ENCODE measurements at regions not wholly inside any gene's neighbourhood (a gene's known extent, or its start where the extent isn't known, plus 50 kb on each side); places are given as distances from the start of the nearest gene placed in this dataset.
"Not testable (repeated sequence)": the region's sequence is repeated elsewhere in the genome, so short reads cannot be mapped to it uniquely, and the experiment has no call there.

DNA sequence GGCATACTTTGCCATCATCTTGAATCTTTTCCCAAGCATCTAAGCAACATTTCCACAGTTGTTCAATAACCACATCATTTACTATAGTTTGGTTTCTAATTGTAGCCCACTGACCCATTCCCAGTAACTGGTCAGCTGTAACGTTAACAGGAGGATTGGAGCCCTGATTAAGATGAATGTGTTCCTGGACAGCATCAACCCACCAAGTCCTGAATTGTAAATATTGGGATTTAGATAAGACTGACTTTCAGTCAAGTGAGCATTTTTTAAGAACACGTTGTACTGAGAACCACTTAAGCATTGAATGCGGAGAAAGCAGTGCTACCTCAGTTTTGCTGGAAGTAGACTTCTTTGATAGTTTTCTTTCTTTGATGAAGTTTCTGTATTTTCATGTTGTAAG lies 53.3 kb upstream of the ARL4D start:
- not testable (repeated sequence) for DNase-seq (ENCODE audit: low read depth)

DNA sequence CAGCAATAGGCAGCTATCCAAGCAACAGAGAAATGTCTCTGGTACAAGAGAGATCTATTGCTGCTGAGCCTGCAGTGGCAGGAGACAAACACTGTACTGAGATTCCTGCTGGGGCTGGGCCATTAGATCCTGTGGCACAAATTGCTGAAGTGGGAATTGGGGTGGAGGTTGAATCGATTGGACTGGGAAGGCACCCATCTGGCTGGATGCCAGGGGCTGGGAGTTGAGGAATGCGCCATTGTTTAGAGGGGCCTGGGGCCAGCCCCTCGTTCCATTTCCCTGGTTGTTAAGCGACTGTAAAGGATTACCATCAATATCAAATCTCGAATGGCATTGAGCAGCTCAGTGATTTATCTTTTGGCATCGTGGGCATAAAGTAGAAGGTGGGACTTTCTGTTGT lies 54.1 kb upstream of the ARL4D start:
- no peak for DNase-seq (ENCODE audit: low read depth)

DNA sequence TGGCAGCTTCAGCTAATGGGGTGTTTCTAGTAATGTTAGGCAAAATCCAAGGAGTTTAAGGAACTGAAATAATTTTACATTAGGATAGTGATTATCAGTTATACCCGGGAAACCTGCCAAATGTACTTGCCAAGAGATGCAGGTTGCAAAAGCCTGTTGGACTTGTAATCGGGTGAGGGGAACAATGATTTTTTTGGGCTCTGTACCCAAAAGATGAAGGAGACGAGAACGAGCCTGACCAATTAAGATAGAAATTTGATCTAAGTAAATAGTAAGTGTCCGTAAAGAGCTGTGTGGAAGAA lies 56.3 kb upstream of the ARL4D start:
- no peak for DNase-seq (ENCODE audit: low read depth)

DNA sequence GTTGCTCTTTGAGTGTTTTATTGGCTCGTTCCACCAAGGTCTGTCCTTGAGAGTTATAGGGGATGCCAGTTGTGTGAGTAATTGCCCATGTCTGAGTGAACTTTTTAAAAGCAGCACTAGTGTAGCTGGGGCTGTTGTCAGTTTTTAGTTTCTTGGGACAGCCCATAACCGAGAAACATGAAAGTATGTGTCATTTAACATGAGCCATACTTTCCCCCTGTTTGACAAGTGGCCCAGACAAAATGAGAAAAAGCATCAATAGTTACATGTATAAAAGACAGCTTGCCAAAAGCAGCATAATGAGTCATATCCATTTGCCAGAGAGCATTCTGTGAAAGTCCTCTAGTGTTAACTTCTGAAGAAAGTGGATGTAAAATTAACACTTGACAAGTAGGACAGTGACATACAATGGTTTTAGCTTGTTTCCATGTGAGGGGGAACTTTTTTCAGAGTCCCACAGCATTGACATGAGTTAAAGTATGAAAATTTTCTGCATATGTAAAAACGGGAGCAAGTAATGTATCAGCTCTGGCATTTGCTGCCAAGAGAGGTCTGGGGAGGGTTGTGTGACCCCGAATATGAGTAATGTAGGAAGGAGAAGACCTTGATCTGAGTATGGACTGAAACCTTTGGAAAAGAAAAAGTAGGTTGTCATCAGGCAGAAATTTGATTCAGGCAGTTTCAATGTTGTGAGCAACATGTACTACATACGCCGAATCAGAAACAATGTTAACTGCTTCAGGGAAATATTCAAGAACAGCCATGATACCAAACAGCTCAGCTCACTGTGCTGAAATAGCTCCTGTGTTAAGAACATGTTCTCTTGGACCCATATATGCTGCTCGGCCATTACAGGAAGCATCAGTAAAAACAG lies 56.8 kb upstream of the ARL4D start:
- DNase-seq (ENCODE audit: low read depth) = peak; percentile 50

DNA sequence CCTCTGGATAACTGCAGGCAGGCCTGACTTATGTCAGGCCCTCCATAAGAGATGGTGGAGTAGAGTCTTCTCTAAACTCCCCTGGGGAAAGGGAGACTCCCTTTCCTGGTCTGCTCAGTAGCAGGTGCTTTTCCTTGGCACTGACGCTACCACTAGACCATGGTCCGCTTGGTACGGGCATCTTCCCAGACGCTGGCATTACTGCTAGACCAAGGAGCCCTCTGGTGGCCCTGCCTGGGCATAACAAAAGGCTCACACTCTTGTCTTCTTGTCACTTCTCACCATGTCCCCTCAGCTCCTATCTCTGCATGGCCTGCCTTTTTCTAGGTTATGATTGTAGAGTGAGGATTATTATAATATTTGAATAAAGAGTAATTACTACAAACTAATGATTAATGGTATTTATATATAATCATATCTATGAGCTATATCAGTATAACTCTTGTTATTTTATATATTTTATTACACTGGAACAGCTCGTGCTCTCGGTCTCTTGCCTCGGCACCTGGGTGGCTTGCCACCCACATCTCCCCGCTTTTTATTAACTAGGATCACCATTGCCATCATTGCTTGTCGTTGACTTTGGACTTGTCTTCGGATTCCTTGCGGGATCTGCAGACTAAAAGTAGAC lies 59.8 kb upstream of the ARL4D start:
- peak; percentile 33 for DNase-seq (ENCODE audit: low read depth)

DNA sequence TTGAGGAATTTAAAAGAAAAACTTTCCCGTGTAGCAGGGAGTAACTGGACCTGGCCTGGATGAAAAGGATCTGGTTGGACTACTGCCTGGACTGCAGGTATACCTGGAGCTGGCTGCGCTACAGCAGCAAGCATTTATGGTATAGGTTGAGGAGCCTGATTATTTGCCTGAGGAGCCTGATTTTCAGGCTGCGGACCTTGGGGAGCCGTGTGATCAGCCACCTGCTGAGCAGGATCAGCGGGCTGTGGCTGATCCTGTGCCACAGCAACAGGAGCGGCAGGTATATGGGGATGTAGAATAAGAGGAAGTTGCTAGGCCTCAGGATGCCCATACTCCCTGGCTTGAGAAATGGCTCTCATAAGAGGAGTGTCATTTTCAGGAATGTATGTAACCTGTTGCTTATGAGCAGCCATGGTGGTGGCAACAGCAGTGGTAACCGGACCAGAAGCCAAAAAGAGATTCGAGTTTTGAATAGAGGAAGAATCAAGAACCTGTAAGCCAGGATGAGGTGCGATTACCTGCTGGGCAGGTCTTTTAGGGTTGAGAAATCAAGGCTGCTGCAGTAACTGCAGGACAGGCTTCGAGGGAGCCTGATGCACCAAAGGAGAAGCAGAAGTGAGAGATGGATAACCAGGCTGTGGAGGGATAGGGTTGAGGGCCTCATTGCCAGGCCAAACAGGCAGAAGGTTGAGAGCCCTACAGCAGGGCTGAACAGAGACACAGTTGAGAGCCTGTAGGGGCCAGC lies 60.9 kb upstream of the ARL4D start:
- DNase-seq (ENCODE audit: low read depth) = no peak

DNA sequence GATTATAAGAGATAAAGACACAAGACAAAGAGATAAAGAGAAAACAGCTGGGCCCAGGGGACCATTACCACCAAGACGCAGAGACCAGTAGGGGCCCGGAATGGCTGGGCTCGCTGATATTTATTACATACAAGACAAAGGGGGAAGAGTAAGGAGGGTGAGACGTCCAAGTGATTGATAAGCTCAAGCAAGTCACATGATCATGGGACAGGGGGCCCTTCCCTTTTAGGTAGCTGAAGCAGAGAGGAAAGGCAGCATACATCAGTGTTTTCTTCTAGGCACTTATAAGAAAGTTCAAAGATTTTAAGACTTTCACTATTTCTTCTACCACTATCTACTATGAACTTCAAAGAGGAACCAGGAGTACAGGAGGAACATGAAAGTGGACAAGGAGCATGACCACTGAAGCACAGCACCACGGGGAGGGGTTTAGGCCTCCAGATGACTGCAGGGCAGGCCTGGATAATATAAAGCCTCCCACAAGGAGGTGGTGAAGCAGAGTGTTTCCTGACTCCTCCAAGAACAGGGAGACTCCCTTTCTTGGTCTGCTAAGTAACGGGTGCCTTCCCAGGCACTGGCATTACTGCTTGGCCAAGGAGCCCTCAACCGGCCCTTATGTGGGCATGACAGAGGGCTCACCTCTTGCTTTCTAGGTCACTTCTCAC lies 63.9 kb upstream of the ARL4D start:
- no peak for DNase-seq (ENCODE audit: low read depth)

DNA sequence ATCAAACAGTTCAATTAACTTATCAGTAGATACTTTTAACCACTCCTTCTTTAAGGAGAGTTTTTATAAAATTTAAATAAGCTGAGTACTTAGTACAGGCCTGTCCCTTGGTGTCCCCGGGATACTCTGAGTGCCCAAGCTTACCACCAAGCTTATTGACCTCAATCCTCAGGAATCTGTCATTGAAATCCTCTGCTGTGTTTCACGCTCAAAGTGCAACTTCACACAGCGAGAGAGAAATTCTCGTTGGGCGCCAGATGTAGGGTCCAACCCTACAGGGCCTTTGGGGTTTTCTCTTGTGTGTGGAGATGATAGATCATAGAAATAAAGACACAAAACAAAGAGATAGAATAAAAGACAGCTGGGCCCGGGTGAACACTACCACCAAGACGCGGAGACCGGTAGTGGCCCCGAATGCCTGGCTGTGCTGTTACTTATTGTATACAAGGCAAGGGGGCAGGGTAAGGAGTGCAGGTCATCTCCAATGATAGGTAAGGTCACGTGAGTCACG lies 65.3 kb upstream of the ARL4D start:
- no peak for DNase-seq (ENCODE audit: low read depth)

DNA sequence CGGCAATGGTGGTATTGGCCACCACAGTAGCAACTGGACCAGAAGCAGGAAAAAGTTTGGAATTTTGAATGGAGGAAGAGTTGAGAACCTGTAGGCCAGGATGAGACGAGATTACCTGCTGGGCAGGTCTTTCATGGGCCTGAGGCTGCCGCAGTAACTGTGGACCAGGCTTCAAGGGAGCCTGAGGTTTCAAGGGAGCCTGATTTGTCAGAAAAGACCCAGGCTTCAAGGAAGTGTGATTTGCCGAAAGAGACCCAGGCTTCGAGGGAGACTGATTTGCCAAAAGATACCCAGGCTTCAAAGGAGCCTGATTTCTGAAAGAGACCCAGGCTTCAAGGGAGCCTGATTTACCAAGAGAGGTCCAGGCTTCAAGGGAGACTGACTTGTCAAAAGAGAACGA lies 66.6 kb upstream of the ARL4D start:
- DNase-seq (ENCODE audit: low read depth) = no peak

DNA sequence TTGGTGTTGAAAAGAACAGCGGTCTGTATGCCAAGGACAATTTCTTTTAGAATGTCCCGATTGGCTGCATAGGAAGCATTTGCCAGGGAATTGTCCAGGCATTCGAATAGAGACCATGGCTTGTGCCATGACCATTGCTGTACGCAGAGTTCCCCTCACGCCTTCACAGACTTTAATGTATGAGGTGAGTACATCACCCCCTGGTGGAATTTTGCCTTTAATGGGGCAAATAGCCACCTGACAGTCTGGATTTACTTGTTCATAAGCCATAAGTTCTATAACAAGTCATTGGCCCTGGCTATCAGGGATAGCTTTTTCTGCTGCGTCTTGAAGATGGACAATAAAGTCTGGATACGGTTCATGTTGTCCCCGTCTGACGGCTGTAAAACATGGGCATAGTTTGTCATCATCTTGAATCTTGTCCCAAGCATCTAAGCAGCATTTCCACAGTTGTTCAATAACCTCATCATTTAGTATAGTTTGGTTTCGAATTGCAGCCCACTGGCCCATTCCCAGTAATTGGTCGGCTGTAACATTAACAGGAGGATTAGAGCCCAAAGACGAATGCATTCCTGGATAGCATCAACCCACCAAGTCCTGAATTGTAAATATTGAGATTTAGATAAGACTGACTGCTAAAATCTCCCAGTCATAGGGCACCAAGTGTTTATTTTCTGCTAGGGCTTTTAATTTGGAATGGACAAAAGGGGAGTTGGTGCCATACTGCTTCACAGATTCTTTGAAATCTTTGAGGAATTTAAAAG lies 67.7 kb upstream of the ARL4D start:
- DNase-seq (ENCODE audit: low read depth) = no peak

DNA sequence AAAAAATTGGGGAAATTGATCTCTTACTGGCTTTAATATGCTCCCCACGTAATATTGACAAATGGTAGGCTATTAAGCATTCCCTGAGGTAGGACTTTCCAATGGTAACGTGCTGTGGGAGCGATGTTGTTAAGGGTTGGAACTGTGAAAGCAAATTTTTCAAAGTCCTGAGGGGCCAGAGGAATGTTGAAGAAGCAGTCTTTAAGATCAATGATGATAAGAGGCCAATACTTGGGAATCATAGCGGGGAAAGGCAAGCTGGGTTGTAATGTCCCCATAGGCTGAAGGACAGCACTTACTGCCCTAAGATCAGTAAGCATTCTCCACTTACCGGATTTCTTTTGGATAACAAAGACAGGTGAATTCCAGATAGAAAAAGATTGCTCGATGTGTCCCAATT lies 69.6 kb upstream of the ARL4D start:
- DNase-seq (ENCODE audit: low read depth) = no peak

DNA sequence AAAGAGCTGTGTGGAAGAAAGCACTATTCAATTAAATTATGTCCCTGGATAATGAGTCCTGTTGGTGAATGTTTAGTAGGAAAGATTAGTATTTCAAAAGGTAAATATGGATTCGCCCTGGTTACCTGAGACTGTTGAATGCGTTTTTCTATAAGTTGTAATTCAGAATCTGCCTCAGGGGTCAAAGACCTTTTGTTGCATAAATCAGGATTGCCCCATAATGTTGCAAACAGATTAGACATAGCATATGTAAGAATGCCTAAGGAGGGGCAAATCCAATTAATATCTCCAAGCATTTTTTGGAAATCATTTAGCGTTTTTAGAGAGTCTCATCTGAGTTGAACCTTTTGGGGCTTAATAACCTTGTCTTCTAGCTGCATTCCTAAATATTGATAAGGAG lies 70.1 kb upstream of the ARL4D start:
- no peak for DNase-seq (ENCODE audit: low read depth)

DNA sequence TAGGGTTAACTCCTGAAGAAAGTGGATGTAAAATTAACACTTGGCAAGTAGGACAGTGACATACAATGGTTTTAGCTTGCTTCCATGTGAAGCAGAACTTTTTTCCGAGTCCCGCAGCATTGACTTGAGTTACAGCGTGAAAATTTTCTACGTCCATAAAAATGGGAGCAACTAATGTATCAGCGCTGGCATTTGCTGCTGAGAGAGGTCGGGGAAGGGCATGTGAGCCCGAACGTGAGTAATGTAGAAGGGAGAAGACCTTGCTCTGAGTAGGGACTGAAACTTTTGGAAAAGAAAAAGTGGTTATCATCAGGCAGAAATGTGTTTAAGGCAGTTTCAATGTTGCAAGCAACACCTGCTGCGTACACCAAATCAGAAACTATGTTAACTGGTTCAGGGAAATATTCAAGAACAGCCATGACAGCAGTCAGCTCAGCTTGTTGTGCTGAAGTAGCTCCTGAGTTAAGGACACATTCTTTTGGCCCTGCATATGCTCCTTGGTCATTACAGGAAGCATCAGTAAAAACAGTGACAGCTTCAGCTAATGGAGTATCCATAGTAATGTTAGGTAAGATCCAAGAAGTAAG lies 70.9 kb upstream of the ARL4D start:
- DNase-seq (ENCODE audit: low read depth) = no peak

DNA sequence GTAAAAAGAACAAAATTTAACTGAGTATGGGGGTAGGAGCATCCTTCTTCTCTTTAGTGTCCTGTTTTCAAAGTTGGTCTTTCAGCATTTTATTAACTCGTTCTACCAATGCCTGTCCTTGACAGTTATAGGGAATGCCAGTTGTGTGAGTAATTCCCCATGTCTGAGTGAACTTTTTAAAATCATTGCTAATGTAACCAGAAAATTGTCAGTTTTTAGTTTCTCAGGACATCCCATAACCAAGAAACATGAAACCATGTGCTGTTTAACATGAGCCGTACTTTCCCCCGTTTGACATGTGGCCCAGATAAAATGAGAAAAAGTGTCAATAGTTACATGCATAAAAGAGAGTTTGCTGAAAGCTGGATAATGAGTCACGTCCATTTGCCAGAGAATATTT lies 71.4 kb upstream of the ARL4D start:
- no peak for DNase-seq (ENCODE audit: low read depth)

DNA sequence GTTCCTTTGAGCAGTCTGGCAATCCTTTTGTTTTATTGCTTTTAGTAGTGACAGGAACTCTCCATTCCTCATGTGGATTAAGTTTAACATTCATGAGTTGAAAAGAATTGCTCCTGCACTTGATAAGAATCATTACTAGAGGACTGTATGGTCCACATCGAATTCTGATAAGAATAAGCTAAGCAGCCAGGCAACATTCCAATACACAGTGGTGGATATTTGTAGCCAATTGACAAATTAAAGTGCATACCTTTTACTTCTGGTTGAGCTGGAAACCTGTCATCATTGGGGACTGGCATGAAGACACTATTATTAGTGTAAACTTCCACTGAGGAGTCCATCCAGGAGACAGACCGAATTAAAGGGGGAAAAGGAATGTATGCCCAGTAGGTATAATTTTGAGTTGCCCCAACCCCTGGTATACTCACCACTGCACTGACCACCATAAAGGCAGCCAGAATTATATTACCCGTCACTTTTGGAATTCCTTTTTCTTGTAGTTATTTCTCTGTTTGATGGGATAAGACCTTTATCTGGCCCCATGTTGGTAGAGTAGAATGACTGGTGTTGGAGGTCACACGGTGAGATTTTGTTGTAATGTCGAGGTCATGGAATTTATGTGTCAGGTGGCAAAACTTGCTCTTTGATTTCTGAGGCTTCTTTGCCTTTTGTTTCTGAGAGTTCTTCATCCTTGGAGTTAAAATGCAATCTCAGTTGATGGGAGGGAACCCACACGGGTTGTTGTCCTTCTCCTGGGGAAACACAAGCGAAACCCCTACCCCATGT lies 72.1 kb upstream of the ARL4D start:
- no peak for DNase-seq (ENCODE audit: low read depth)

DNA sequence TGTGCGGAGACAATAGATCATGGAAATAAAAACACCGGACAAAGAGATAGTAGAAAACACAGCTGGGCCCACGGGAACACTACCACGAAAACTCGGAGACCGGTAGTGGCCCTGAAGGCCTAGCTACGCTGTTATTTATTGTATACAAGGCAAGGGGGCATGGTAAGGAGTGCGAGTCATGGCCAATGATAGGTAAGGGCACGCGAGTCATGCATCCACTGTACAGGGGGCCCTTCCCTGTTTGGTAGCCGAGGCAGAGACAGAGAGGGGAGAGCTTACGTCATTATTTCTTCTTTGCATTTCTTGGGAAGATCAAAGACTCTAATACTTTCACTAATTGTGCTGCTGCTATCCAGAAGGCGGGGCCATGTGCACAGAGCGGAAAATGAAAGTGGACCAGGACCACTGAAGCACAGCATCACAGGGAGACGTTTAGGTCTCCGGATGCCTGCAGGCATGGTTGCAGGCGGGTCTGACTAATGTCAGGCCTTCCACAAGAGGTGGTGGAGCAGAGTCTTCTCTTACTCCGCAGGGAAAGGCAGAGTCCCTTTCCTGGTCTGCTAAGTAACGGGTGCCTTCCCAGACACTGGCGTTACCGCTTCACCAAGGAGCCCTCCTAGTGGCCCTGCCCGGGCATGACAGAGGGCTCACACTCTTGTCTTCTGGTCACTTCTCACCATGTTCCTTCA lies 74.4 kb upstream of the ARL4D start:
- DNase-seq (ENCODE audit: low read depth) = no peak

DNA sequence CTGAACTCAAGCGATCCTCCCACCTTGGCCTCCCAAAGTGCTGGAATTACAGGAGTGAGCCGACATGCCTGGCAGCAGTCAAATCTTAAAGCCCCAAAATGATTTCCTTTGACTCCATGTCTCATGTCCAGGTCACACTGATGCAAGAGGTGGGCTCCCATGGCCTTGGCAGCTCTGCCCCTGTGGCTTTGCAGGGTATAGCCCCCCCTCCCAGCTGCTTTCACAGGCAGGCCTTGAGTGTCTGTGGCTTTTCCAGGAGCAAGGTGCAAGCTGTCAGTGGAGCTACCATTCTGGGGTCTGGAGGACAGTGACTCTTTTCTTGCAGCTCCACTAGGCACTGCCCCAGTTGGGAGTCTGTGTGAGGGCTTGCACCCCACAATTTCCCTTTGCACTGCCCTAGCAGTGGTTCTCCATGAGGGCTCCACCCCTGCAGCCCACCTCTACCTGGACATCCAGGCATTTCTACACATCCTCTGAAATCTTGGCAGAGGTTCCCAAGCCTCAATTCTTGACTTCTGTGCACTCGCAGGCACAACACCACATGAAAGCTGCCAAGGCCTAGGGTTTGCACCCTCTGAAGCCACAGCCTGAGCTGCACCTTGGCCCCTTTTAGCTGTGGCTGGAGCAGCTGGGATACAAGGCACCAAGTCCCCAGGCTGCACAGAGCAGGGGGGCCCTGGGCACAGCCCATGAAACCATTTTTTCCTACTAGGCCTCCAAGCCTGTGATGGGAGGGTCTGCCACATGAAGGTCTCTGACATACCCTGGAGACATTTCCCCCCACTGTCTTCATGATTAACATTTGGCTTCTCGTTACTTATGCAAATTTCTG lies 79.3 kb upstream of the ARL4D start:
- DNase-seq (ENCODE audit: low read depth) = no peak

DNA sequence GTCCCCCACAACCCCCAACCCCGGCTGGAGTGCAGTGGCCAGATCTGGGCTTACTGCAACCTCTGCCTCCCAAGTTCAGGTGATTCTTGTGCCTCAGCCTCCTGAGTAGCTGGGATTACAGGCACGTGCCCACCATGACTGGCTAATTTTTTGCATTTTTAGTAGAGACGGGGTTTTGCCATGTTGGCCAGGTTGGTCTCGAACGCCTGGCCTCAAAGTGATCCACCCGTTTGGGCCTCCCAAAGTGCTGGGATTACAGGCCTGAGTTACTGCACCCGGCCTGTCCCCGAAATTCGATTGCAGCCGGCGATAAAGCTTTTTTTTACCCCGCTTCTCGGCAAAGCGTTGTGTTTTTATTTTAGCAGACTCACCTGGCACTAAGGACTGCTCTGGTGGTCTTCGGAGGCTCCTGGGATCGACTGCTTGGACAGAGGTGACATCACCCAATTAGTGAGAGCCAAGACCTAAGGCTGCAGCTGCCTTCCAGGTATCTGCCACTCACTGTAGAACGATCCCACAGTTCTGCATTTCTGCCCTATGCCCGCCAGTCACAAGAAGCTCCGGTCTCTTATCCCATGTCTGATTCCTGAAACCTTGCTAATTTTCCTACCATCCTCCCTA lies 82.2 kb upstream of the ARL4D start:
- no peak for DNase-seq (ENCODE audit: low read depth)
